ENCODE measurements at regions not wholly inside any gene's neighbourhood (a gene's known extent, or its start where the extent isn't known, plus 50 kb on each side); places are given as distances from the start of the nearest gene placed in this dataset.

DNA sequence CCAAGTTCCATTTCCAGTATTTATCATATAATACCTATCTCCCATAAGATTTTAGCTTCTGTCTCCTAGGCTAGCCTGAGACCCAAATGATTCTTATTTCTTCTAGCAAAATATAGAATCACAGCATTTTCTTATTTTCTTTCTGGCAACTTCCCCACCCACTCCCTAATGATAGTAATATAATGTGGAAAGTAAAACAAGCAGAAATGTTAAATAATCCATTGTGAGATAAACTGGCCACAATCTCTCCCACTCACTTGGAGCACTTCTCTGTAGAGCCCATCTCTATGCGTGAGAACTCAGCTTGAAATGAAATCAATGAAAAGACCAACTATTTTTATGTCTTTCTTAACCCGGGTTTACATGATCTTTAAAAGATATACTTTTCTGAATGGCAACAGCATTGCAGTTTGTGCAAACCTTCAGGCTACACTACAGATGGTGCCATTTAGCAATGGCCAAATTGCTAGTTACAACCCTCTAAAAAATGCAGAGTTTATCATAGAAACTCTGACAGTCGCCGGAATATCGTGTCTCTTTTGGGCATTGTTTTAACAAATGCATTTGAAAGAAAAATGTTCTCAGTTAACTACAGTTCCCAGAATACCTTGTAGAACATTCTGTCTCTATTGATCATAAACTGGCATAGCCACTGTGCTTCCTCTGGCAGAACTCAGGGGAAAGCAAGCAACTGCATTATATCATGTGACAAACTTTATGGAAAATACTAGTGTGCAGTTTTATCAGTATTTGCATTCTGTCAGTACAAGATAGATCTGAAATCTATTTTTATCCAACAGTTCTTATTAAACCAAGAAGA lies 1407.4 kb upstream of the ZEB2 start:
- WGBS, 3 donors: 60 to 81% (median 78%) methylated on average over 5 of the region's 5 CpGs
- DNase-seq: no peak
- intact Hi-C loops (cut with DNase I): no loop called here

GRCh38 chr2:145925591-145925990 lies 1405.7 kb upstream of the ZEB2 start:
- no peak for TF ChIP-seq CTCF (IDR thresholded peaks at IDR 0.05)
- ATAC-seq (no peak), DNase-seq (no peak)
- 68 to 72% (median 70%) methylated on average over 4 of the region's 4 CpGs for WGBS, 3 donors
- H3K27ac ChIP-seq: no peak overlapping the region
- H3K9me3 ChIP-seq: no peaks in the 10 kb centered on the region
- no peaks in the 10 kb centered on the region for H3K4me1 ChIP-seq
- intact Hi-C loops (cut with DNase I): no loop called here
- no peaks in the 10 kb centered on the region for H3K27me3 ChIP-seq (ENCODE audit: insufficient read depth in 3 of 3, low read length in 2 of 3)
- H3K4me3 ChIP-seq: no peak overlapping the region
- H3K36me3 ChIP-seq (ENCODE audit: insufficient read depth in 1 of 2, low read depth in 1 of 2): no peaks in the 10 kb centered on the region

More for the DNA sequence above, 1407.4 kb upstream of the ZEB2 start:
- no peaks in the 10 kb centered on the region for H3K36me3 ChIP-seq (ENCODE audit: insufficient read depth in 1 of 2, low read depth in 1 of 2)
- no peak overlapping the region for H3K27ac ChIP-seq
- no peak overlapping the region for H3K4me3 ChIP-seq
- no peaks in the 10 kb centered on the region for H3K27me3 ChIP-seq (ENCODE audit: insufficient read depth in 3 of 3, low read length in 2 of 3)
- no peaks in the 10 kb centered on the region for H3K4me1 ChIP-seq
- no peak for ATAC-seq
- no peak for TF ChIP-seq CTCF (IDR thresholded peaks at IDR 0.05)
- H3K9me3 ChIP-seq: no peaks in the 10 kb centered on the region

- TF ChIP-seq CTCF (IDR thresholded peaks at IDR 0.05): no peak
- Histone ChIP-seq H3K4me1 (no peaks in the 10 kb centered on the region), H3K36me3 (ENCODE audit: insufficient read depth in 1 of 2, low read depth in 1 of 2) (no peaks in the 10 kb centered on the region), H3K27ac (no peak overlapping the region), H3K4me3 (no peak overlapping the region), H3K27me3 (ENCODE audit: insufficient read depth in 3 of 3, low read length in 2 of 3) (no peaks in the 10 kb centered on the region), H3K9me3 (no peaks in the 10 kb centered on the region)
- WGBS, 3 donors: 46 to 51% (median 48%) methylated on average over 2 of the region's 2 CpGs
- ATAC-seq: no peak
- intact Hi-C loops (cut with DNase I): no loop called here
- no peak for DNase-seq
Measured at GRCh38 chr2:145919477-145919876, 1399.6 kb upstream of the ZEB2 start.

- no peaks in the 10 kb centered on the region for H3K36me3 ChIP-seq (ENCODE audit: insufficient read depth in 1 of 2, low read depth in 1 of 2)
- no peak overlapping the region for H3K4me3 ChIP-seq
- DNase-seq (no peak), ATAC-seq (no peak)
- no peaks in the 10 kb centered on the region for H3K9me3 ChIP-seq
- H3K27me3 ChIP-seq (ENCODE audit: insufficient read depth in 3 of 3, low read length in 2 of 3): no peaks in the 10 kb centered on the region
- TF ChIP-seq CTCF (IDR thresholded peaks at IDR 0.05): no peak
- no peak overlapping the region for H3K27ac ChIP-seq
- H3K4me1 ChIP-seq: no peaks in the 10 kb centered on the region
- intact Hi-C loops (cut with DNase I): no loop called here
- 46 to 55% (median 50%) methylated on average over 1 of the region's 1 CpG for WGBS, 3 donors
Measured at GRCh38 chr2:145918951-145919350, 1399.0 kb upstream of the ZEB2 start.

GRCh38 chr2:145916799-145917198 lies 1396.9 kb upstream of the ZEB2 start:
- ATAC-seq (no peak), DNase-seq (no peak)
- intact Hi-C loops (cut with DNase I): no loop called here

More at GRCh38 chr2:145916799-145917198, 1396.9 kb upstream of the ZEB2 start:
- no peaks in the 10 kb centered on the region for H3K27me3 ChIP-seq (ENCODE audit: insufficient read depth in 3 of 3, low read length in 2 of 3)
- no peaks in the 10 kb centered on the region for H3K9me3 ChIP-seq
- H3K36me3 ChIP-seq (ENCODE audit: insufficient read depth in 1 of 2, low read depth in 1 of 2): no peaks in the 10 kb centered on the region
- no peak overlapping the region for H3K27ac ChIP-seq
- no peak for TF ChIP-seq CTCF (IDR thresholded peaks at IDR 0.05)
- H3K4me3 ChIP-seq: no peak overlapping the region
- no peaks in the 10 kb centered on the region for H3K4me1 ChIP-seq
- 91 to 95% (median 94%) methylated on average over 5 of the region's 5 CpGs for whole genome bisulfite sequencing, 3 donors

All from psoas muscle (tissue), 7 donors.